DMS53 (cell line): ENCODE measurements at regions not wholly inside any gene's neighbourhood (a gene's known extent, or its start where the extent isn't known, plus 50 kb on each side); places are given as distances from the start of the nearest gene placed in this dataset.
A peak's percentile ranks its signal among the peaks of the same experiment; 100 is the strongest.
"Not testable (repeated sequence)": the region's sequence is repeated elsewhere in the genome, so short reads cannot be mapped to it uniquely, and the experiment has no call there.

ENCODE experiments used
- DNase-seq: peaks from one replicate; lab custom pipeline; 2025; lab: John Stamatoyannopoulos, UW

DNA sequence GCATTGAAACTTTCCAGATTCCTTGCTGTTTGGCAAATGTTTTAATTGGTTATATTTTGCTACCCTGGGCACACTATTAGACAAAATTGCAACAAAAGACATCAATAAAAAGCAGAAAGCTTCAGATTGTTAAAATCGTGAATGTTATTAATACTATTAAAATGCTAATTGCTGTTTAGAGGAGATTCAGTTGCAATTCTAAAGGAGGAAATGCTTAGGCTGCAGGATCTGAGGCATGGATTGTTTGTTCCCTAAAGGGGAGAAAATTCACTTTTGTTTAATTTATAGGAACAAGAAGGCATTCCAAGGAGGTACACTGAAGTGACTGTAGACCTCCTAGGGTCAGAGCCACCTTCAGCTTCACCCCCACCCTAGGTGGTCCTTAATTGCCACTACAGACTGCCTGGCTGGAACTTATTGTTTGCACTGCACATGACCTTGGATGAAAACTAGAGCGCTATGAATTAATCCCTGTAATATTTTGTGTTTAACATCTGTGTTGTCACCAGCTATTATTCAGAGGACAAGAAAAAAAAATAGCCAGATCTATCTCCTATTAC lies 1266.9 kb upstream of the ADGRL2 start:
- DNase-seq, result no peak

DNA sequence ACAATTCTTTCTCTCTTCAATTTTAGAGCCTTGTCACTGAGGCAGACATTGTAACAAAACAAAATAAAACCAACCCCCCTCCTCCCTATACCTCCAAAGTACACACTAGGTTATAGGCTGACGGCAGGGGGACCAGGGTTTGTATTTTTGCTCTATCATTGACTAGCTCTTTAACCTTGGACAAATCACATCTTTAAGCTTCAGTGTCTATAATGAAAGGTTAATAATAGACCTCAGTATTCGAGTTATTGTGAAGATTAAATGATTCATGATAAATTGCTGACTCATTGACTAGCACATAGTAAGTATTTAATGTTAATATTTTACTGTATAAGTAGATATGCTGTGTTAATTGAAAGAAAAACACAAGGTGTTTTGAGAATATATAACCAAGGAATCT lies 1267.6 kb upstream of the ADGRL2 start:
- no peak for DNase-seq

DNA sequence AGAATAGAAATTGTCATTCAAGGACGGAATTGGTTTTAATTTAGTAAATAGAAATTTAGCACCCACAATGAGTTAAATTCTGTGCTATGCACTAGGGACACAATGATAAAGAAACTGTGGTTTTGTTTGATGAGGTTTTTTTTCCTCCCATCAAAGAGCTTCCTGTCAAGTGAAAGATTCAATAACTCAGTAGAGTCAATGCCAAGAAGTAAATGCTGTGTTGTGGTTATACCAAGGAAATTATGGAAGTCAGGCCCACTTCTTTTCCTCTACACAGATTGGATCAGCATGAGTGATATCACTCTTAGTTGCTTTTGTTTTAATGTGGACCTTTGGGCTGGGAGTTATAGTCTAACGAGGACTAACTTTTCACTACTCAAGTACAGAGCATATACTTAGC lies 1269.6 kb upstream of the ADGRL2 start:
- no peak for DNase-seq

DNA sequence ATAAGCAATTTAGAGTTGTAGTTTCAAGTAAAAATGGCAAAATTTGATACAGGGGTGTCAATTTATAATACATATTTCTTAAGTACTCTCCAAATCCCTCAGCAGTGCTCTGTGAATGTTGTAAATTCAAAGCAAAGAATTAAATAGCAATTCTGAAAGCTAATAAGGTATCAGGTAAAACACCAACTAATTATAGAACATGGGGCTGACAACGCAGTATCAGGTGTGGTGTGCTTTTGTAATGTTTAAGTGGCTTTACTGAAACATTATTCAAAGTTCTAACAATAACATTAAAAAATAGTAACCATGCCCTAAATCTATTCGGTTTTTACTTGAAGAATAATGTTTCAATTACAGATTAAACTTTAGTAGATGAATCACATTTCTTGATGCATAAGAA lies 1271.2 kb upstream of the ADGRL2 start:
- DNase-seq, result no peak

GRCh38 chr1:80523861-80524260 lies 1276.9 kb upstream of the ADGRL2 start:
- no peak for DNase-seq

DNA sequence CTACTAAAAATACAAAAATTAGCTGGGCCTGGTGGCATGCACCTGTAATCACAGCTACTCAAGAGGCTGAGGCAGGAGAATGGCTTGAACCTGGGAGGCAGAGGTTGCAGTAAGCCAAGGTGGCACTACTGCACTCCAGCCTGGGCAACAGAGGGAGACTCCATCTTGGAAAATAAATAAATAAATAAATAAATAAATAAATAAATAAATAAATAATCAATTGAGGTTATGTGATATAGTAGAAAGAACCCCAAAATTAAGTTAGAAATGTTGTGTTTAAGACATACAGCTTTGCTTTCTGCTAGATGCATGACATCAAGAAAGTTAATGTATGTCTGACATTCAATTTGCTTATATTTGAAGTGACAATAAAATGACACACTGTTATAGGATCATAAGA lies 1277.7 kb upstream of the ADGRL2 start:
- not testable (repeated sequence) for DNase-seq

GRCh38 chr1:80520949-80521348 lies 1279.8 kb upstream of the ADGRL2 start:
- no peak for DNase-seq

DNA sequence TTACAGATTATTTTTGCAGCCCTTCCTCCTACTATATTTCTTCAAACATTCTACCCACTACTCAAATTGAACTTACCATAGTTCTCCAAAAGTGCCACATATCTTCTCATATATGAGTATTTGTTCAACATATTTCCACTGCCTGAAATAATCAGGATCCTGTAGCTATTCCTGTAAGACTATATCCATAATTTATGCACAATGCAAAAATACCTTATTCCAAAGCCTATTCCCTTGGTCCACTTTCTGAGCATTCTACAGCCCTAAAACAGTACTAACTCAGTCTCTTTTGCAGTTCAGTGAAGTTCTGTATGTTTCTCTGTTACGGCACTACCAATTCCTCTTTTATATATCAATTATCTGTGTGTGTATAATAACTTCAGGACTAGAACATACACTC lies 1283.7 kb upstream of the ADGRL2 start:
- no peak for DNase-seq

GRCh38 chr1:80509965-80510522 lies 1290.7 kb upstream of the ADGRL2 start:
- no peak for DNase-seq

- no peak for DNase-seq
Measured at GRCh38 chr1:80506216-80506615, 1294.5 kb upstream of the ADGRL2 start.

DNA sequence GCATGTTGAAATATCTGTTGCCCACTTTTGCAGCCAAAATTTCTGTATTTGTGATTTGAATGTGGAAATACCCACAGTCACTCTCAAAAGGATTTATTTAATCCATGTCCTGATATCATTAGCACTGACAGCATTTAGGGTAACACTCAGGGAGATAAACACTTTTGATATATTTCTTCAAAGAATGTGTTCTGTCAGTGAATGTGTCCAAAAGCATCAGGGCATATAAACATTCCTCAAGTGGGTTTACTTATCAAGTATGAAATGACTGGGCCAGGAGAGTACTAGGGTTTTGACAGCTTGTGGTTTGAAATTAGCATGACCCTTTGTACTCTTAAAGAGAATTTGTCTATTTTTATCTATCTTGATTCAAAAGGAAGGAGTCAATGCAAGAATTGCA lies 1302.1 kb upstream of the ADGRL2 start:
- no peak for DNase-seq

GRCh38 chr1:80495806-80496205 lies 1304.9 kb upstream of the ADGRL2 start:
- DNase-seq, result no peak

DNA sequence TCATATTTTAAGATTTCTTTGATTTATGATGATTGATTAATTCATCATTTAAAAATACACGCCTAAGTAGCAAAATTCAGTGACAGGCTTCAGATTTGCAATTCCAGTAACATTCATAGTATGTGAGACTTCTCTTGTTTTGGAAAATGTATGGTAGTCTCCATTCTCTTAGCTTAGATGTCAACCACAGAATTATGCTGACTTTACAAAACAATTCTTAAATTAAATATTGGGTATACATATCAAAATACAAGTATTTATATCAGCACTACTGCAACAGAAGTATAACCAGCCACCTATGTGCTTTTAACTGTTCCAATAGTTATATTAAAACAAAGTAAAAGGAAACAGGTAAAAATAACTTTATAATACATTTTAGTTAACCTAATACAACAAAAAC lies 1328.6 kb upstream of the ADGRL2 start:
- DNase-seq, result no peak

- peak; percentile 73 for DNase-seq
Measured at GRCh38 chr1:80468356-80468755, 1332.4 kb upstream of the ADGRL2 start.

DNA sequence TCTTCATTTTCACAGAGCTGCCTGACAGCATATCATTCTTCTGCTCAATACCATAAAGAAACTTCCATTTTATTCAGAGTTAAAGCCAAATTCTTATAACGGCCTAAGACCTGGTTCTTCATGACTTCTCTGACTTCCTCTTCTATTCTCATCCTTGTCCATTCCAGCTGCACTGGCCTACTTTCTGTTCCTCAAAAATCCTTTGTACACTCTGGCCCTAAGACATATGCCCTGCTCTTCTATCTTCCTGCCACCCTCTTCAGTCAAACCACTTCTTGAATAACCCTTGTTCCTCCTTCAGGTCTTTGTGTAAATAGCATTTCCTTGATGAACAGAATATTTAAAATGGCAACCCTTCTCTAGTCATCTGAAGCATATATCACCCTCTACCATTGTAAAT lies 1338.7 kb upstream of the ADGRL2 start:
- DNase-seq, result no peak

- DNase-seq, result no peak
Measured at GRCh38 chr1:80457409-80457808, 1343.3 kb upstream of the ADGRL2 start.

GRCh38 chr1:80453775-80454174 lies 1347.0 kb upstream of the ADGRL2 start:
- no peak for DNase-seq

GRCh38 chr1:80450711-80451110 lies 1350.0 kb upstream of the ADGRL2 start:
- DNase-seq, result no peak

DNA sequence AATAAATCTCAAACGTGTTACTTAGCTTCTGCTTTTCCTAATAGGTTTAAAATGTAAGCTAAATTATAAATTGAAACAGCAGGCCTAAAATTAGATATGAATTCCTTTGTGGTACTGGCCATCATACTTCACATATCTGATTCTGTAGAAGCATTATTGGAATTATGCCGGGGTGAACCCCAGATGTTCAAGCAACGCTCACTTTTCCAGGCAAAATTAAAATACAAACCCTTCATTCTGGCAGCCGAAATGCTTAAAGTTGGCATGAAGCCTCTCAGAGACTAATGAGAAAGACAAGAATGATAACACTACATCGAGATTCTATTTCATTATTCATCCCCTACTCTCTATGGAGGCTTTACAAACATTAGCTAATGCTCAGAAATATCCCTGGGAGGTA lies 1352.7 kb upstream of the ADGRL2 start:
- no peak for DNase-seq

DNA sequence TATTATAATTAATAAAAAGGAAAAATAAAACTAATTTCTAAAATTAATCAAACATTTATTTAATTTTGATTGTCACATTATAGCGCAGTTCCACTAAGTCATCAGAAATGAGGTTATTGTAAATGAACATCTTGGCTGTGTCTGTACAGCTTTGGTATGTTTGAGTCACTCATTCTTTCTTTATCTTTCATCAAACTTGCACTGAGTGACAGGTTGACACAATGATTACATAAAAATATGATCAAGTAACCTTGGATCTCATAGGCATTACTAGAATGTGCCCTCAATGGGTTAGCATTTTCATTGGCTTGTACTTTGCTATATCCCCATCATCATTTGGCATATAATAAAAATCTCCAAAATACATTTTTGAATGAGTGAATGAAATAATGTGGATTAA lies 1353.2 kb upstream of the ADGRL2 start:
- no peak for DNase-seq

DNA sequence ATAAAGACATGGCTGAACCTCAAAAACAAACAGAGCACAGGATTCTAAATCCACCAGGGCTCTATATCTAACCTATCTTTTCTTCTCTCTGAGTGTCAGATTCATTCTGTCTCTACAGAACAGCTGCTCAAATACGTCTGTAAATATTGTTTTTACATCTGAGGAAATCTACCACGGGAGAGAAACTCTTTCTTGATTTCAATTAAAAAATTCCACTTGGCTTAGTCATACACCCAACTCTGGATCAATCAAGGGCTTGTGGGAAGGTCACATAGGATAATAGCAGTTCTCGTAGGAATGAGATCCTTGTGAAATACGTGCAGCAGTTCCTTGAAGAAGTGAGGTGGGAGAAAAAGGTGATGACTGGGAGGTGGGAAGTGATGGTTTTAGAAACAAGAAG lies 1355.7 kb upstream of the ADGRL2 start:
- peak; percentile 69 for DNase-seq

DNA sequence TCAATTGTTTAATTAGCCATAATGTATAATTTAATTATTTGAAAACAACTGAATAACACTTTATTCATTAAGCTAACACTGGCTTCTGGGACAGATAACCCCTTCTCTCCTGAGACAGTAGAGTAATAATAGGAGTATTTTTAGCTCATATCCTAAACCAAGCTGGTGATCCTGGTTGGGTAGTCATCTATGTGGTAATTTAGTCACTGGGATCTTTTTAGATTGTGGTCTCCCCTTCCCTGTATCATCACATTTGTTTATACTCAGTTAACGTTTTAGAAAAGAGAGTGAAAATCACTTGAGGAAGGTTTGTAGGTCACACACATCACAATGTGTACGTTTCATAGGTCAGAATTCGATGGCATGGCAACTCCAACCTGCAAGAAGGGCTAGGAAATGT lies 1356.6 kb upstream of the ADGRL2 start:
- no peak for DNase-seq

DNA sequence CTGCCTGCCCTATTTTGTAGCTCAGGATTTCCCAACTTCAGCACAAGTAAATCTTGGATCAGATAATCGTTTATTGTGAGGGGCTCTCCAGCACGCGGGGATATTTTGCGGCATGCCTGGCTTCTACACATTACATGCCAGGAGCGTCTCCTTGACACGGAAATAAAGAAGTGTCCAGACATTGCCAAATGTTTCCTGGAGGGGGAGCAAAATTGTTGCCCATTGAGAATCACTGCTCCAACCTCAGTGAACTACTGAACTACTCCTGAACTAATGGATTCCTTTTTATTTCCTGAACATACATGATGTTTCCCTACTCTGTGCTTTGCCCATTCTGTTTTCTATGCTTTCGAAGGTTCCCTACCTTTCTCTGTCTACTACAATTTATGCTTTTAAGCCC lies 1359.1 kb upstream of the ADGRL2 start:
- peak; percentile 12 for DNase-seq

DNA sequence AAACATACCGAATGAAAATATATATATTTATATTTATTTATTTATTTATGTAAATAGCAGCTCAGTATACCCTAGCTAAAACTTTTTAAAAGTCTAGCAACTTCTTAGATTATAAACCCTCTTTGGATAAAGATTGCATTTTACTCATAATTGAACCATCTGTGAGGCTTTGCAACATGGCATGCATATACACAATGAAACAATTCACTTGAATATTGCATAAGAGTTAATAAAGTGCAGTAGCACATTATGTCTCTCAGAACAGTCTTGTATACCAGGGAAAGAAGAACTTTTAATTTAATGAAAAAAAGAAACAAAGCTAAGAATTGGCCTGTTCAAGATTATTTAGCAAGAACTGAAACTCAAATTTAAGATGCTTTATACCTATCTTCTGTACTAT lies 1363.9 kb upstream of the ADGRL2 start:
- no peak for DNase-seq

- DNase-seq, result peak; percentile 51
Measured at GRCh38 chr1:80427881-80428280, 1372.9 kb upstream of the ADGRL2 start.
